HK-2 (cell line): ENCODE measurements at regions not wholly inside any gene's neighbourhood (a gene's known extent, or its start where the extent isn't known, plus 50 kb on each side); places are given as distances from the start of the nearest gene placed in this dataset.

Experiments
- DNase-seq: peaks from one replicate; pipeline ENCODE4 v3.0.0-alpha.2; 2018; ENCODE audit not compliant: unreplicated experiment

- DNase-seq, result no peak
Measured at GRCh38 chr14:80146941-80147340, 64.4 kb downstream of the DIO2 start.

GRCh38 chr14:80136358-80136757 is 74.9 kb downstream of the DIO2 start:
- no peak for DNase-seq

- DNase-seq, result no peak
Measured at GRCh38 chr14:80135305-80136088, 75.8 kb downstream of the DIO2 start.

GRCh38 chr14:80134321-80134720 is 77.0 kb downstream of the DIO2 start:
- DNase-seq, result no peak

GRCh38 chr14:80133457-80133856 is 77.8 kb downstream of the DIO2 start:
- DNase-seq, result no peak

GRCh38 chr14:80127466-80127865 is 83.8 kb downstream of the DIO2 start:
- DNase-seq, result no peak

GRCh38 chr14:80124794-80125193 is 86.5 kb downstream of the DIO2 start:
- DNase-seq, result no peak

- no peak for DNase-seq
Measured at GRCh38 chr14:80117876-80118275, 93.4 kb downstream of the DIO2 start.

- DNase-seq, result no peak
Measured at GRCh38 chr14:80116157-80116556, 95.1 kb downstream of the DIO2 start.

- no peak for DNase-seq
Measured at GRCh38 chr14:80110721-80111120, 100.6 kb downstream of the DIO2 start.

- DNase-seq, result no peak
Measured at GRCh38 chr14:80109055-80109454, 102.2 kb downstream of the DIO2 start.

- no peak for DNase-seq
Measured at GRCh38 chr14:80108430-80108829, 102.9 kb downstream of the DIO2 start.

GRCh38 chr14:80105488-80105994 is 105.8 kb downstream of the DIO2 start:
- DNase-seq, result no peak

GRCh38 chr14:80101835-80102234 is 109.5 kb downstream of the DIO2 start:
- no peak for DNase-seq

GRCh38 chr14:80100681-80101080 is 110.6 kb downstream of the DIO2 start:
- DNase-seq, result no peak

- DNase-seq, result no peak
Measured at GRCh38 chr14:80095623-80096022, 115.7 kb downstream of the DIO2 start.

- DNase-seq, result no peak
Measured at GRCh38 chr14:80087411-80087810, 123.9 kb downstream of the DIO2 start.

- DNase-seq, result no peak
Measured at GRCh38 chr14:80084196-80084595, 127.1 kb downstream of the DIO2 start.

- DNase-seq, result no peak
Measured at GRCh38 chr14:80080601-80081000, 130.7 kb downstream of the DIO2 start.

GRCh38 chr14:80078501-80078900 is 132.8 kb downstream of the DIO2 start:
- no peak for DNase-seq

- DNase-seq, result no peak
Measured at GRCh38 chr14:80077262-80077661, 134.0 kb downstream of the DIO2 start.

- DNase-seq, result no peak
Measured at GRCh38 chr14:80074900-80075574, 136.3 kb downstream of the DIO2 start.

- no peak for DNase-seq
Measured at GRCh38 chr14:80059041-80059440, 152.3 kb downstream of the DIO2 start.
